ENCODE measurements at regions not wholly inside any gene's neighbourhood (a gene's known extent, or its start where the extent isn't known, plus 50 kb on each side); places are given as distances from the start of the nearest gene placed in this dataset.

- no peak overlapping the region for H3K4me3 Mint-ChIP-seq
- H3K9me3 Mint-ChIP-seq: no peaks in the 10 kb centered on the region
- ATAC-seq: no peak
- no peak for DNase-seq (ENCODE audit: low spot score)
- no peaks in the 10 kb centered on the region for H3K36me3 Mint-ChIP-seq
- H3K27me3 Mint-ChIP-seq: peaks cover 2 to 17% of the 10 kb centered on the region in 2 donors
- H3K27ac Mint-ChIP-seq: no peak overlapping the region
- H3K4me1 Mint-ChIP-seq (ENCODE audit: low read depth in 2 of 2): no peaks in the 10 kb centered on the region
These were observed 235.6 kb upstream of the CHD6 start for GRCh38 chr20:41853806-41854205.

DNA sequence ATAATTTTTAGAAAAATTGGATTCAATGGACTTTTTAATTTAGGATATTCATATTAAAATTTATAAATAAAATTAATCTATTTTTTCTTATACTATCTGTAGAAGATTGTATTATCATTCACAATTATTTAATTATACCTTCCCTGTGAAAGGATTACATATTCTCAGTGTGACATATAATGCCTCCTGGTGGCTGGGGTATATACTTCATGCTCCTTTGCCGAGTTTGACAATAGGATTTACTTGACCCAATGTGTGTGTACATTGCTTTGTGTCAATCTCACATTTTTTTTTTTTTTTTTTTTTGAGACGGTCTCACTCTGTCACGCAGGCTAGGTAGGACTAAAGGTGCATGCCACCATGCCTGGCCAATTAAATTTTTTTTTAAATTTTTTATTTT, 230.0 kb upstream of the CHD6 start:
- no peaks in the 10 kb centered on the region for H3K9me3 Mint-ChIP-seq
- DNase-seq (ENCODE audit: low spot score) (no peak), ATAC-seq (no peak)
- H3K36me3 Mint-ChIP-seq: no peaks in the 10 kb centered on the region
- peaks cover 2 to 14% of the 10 kb centered on the region in 2 donors for H3K27me3 Mint-ChIP-seq
- H3K4me3 Mint-ChIP-seq: no peak overlapping the region
- H3K27ac Mint-ChIP-seq: no peak overlapping the region
- H3K4me1 Mint-ChIP-seq (ENCODE audit: low read depth in 2 of 2): no peaks in the 10 kb centered on the region

GRCh38 chr20:41837669-41838224, 219.6 kb upstream of the CHD6 start:
- Mint-ChIP-seq H3K36me3 (no peaks in the 10 kb centered on the region), H3K4me1 (ENCODE audit: low read depth in 2 of 2) (no peaks in the 10 kb centered on the region), H3K4me3 (no peak overlapping the region), H3K9me3 (no peaks in the 10 kb centered on the region), H3K27me3 (peaks cover 2 to 9% of the 10 kb centered on the region in 2 donors), H3K27ac (no peak overlapping the region)
- DNase-seq (ENCODE audit: low spot score): no peak
- ATAC-seq: no peak

- no peaks in the 10 kb centered on the region for H3K36me3 Mint-ChIP-seq
These were observed 215.6 kb upstream of the CHD6 start for GRCh38 chr20:41833739-41834138.

DNA sequence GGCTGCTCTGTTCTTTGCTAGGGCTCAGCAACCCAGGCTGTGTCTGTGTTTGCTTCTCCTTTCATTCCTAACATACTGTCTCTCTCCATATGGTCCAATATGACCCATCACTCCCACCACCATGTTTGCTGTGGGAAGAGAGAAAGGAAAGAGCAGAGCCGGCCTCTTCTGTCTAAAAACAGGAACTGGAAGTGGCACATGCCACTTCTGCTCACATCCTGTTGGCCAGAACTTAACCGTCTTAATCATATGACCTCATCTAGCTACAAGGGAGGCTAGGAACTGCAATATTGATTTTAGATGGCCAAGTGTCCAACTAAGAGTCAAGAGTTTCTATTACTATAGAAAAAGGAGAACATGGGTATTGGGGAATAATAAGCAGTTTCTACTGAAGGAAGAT, 212.5 kb upstream of the CHD6 start:
- ATAC-seq (no peak), DNase-seq (ENCODE audit: low spot score) (no peak)
- H3K27ac Mint-ChIP-seq: no peak overlapping the region
- H3K36me3 Mint-ChIP-seq: no peaks in the 10 kb centered on the region
- H3K9me3 Mint-ChIP-seq: peaks cover 6% of the 10 kb centered on the region
- H3K27me3 Mint-ChIP-seq: peaks cover 7 to 20% of the 10 kb centered on the region in 2 donors
- no peak overlapping the region for H3K4me3 Mint-ChIP-seq
- no peaks in the 10 kb centered on the region for H3K4me1 Mint-ChIP-seq (ENCODE audit: low read depth in 2 of 2)

More at GRCh38 chr20:41833739-41834138, 215.6 kb upstream of the CHD6 start:
- DNase-seq (ENCODE audit: low spot score) (no peak), ATAC-seq (no peak)
- no peaks in the 10 kb centered on the region for H3K4me1 Mint-ChIP-seq (ENCODE audit: low read depth in 2 of 2)
- H3K9me3 Mint-ChIP-seq: peaks cover 6% of the 10 kb centered on the region
- H3K4me3 Mint-ChIP-seq: no peak overlapping the region
- peaks cover 0 to 7% of the 10 kb centered on the region in 2 donors for H3K27me3 Mint-ChIP-seq
- H3K27ac Mint-ChIP-seq: no peak overlapping the region

DNA sequence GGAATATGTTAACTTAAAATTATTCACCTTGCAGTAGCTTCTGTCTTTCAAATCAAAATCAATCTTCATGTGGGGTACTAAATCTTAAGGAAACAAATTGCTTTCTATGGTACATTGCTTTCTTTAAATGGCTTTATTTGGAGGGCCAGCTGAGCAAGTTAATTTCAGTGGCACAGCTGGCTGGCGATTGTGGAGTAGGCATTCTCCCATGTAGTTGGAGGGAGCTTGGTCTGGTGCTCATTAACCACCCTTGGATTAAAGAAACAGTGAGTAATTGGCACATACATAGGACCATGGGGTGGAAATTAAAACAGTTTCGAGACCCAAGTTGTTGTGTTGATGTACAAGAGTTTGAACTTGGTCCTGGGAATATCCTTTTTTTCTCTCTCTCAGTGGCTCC, 201.3 kb upstream of the CHD6 start:
- ATAC-seq: no peak
- no peak for DNase-seq (ENCODE audit: low spot score)
- H3K36me3 Mint-ChIP-seq: no peaks in the 10 kb centered on the region
- H3K27me3 Mint-ChIP-seq: peaks cover 3 to 6% of the 10 kb centered on the region in 2 donors
- H3K27ac Mint-ChIP-seq: no peak overlapping the region
- no peaks in the 10 kb centered on the region for H3K4me1 Mint-ChIP-seq (ENCODE audit: low read depth in 2 of 2)
- H3K4me3 Mint-ChIP-seq: no peak overlapping the region
- no peaks in the 10 kb centered on the region for H3K9me3 Mint-ChIP-seq

GRCh38 chr20:41818991-41819390, 200.8 kb upstream of the CHD6 start:
- no peaks in the 10 kb centered on the region for H3K9me3 Mint-ChIP-seq
- no peaks in the 10 kb centered on the region for H3K4me1 Mint-ChIP-seq (ENCODE audit: low read depth in 2 of 2)
- DNase-seq (ENCODE audit: low spot score) (no peak), ATAC-seq (peak; percentile 6 to 15)
- H3K27ac Mint-ChIP-seq: no peak overlapping the region
- H3K4me3 Mint-ChIP-seq: no peak overlapping the region
- H3K27me3 Mint-ChIP-seq: peaks cover 2 to 6% of the 10 kb centered on the region in 2 donors
- no peaks in the 10 kb centered on the region for H3K36me3 Mint-ChIP-seq

DNA sequence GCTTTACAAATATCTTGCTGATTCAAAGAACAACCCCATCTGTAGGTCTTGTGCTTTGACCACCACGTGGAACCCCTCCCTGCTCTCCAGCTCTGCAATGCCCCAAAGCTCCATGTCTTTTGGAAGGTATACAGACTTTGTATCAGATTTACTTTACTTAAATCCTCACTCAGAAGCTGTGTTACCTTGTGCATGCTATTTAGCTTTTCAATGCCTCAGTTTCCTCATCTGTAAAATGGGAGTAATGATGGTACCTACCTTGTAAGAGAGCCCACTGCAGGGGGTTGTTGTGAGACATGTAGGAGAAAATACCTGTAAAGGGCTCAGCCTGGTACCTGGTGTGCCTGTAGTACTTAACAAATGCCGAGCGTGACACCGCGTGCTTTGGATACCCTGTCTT, 200.2 kb upstream of the CHD6 start:
- peaks cover under 1 to 6% of the 10 kb centered on the region in 2 donors for H3K27me3 Mint-ChIP-seq
- no peaks in the 10 kb centered on the region for H3K36me3 Mint-ChIP-seq
- no peak for ATAC-seq
- no peak overlapping the region for H3K4me3 Mint-ChIP-seq
- H3K4me1 Mint-ChIP-seq (ENCODE audit: low read depth in 2 of 2): no peaks in the 10 kb centered on the region
- H3K9me3 Mint-ChIP-seq: no peaks in the 10 kb centered on the region
- H3K27ac Mint-ChIP-seq: no peak overlapping the region
- no peak for DNase-seq (ENCODE audit: low spot score)

GRCh38 chr20:41811456-41811855, 193.3 kb upstream of the CHD6 start:
- ATAC-seq: no peak
- DNase-seq (ENCODE audit: low spot score): no peak
- Mint-ChIP-seq H3K27me3 (no peaks in the 10 kb centered on the region), H3K27ac (no peak overlapping the region), H3K9me3 (peaks cover 4% of the 10 kb centered on the region), H3K4me1 (ENCODE audit: low read depth in 2 of 2) (no peaks in the 10 kb centered on the region), H3K36me3 (no peaks in the 10 kb centered on the region), H3K4me3 (no peak overlapping the region)

- H3K27ac Mint-ChIP-seq: no peak overlapping the region
- no peak overlapping the region for H3K4me3 Mint-ChIP-seq
- no peaks in the 10 kb centered on the region for H3K9me3 Mint-ChIP-seq
- no peaks in the 10 kb centered on the region for H3K4me1 Mint-ChIP-seq (ENCODE audit: low read depth in 2 of 2)
- no peak for DNase-seq (ENCODE audit: low spot score)
- ATAC-seq: no peak
- H3K36me3 Mint-ChIP-seq: no peaks in the 10 kb centered on the region
- H3K27me3 Mint-ChIP-seq: peaks cover 0 to 5% of the 10 kb centered on the region in 2 donors
These were observed 181.9 kb upstream of the CHD6 start for GRCh38 chr20:41800040-41800439.

DNA sequence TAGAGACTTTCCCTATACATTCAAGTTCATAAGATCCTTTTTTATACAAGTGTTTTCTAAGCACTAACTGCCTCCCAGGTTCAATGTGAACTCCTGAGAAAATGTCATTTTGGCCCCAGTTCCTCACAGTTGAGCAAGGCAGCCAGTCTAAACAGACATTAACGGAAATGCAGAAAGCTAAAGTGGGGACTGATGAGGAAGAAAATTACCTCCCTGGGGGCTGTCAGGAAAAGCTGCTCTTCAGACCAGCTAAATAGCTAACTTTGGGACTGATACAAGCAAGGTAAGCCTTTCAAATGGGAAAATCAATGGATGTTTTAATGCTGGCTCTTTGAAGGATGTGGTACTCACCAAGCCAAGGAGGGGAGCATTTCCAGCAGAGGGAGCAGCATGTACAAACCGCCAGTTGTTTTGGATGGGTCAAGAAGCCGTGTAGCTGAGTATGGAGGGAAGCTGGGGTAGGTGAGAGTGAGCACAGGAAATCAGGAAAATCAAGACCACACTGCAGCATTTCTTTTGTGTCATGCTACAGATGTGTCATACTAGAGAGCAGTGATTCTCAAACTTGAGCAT, 180.8 kb upstream of the CHD6 start:
- Mint-ChIP-seq H3K27ac (no peak overlapping the region), H3K27me3 (peaks cover 0 to 7% of the 10 kb centered on the region in 2 donors), H3K4me1 (ENCODE audit: low read depth in 2 of 2) (no peaks in the 10 kb centered on the region), H3K9me3 (no peaks in the 10 kb centered on the region), H3K36me3 (no peaks in the 10 kb centered on the region), H3K4me3 (no peak overlapping the region)
- ATAC-seq (no peak), DNase-seq (ENCODE audit: low spot score) (no peak)

GRCh38 chr20:41786158-41786557, 168.0 kb upstream of the CHD6 start:
- Mint-ChIP-seq H3K36me3 (peaks cover 4% of the 10 kb centered on the region), H3K9me3 (no peaks in the 10 kb centered on the region), H3K4me3 (no peak overlapping the region), H3K4me1 (ENCODE audit: low read depth in 2 of 2) (no peaks in the 10 kb centered on the region), H3K27ac (no peak overlapping the region), H3K27me3 (peaks cover 3 to 15% of the 10 kb centered on the region in 2 donors)
- DNase-seq (ENCODE audit: low spot score) (no peak), ATAC-seq (no peak)

GRCh38 chr20:41784209-41784958, 166.2 kb upstream of the CHD6 start:
- Mint-ChIP-seq H3K36me3 (peaks cover 4% of the 10 kb centered on the region), H3K27ac (no peak overlapping the region), H3K27me3 (peaks cover 3 to 15% of the 10 kb centered on the region in 2 donors), H3K4me1 (ENCODE audit: low read depth in 2 of 2) (no peaks in the 10 kb centered on the region), H3K4me3 (no peak overlapping the region), H3K9me3 (no peaks in the 10 kb centered on the region)
- no peak for ATAC-seq
- no peak for DNase-seq (ENCODE audit: low spot score)

DNA sequence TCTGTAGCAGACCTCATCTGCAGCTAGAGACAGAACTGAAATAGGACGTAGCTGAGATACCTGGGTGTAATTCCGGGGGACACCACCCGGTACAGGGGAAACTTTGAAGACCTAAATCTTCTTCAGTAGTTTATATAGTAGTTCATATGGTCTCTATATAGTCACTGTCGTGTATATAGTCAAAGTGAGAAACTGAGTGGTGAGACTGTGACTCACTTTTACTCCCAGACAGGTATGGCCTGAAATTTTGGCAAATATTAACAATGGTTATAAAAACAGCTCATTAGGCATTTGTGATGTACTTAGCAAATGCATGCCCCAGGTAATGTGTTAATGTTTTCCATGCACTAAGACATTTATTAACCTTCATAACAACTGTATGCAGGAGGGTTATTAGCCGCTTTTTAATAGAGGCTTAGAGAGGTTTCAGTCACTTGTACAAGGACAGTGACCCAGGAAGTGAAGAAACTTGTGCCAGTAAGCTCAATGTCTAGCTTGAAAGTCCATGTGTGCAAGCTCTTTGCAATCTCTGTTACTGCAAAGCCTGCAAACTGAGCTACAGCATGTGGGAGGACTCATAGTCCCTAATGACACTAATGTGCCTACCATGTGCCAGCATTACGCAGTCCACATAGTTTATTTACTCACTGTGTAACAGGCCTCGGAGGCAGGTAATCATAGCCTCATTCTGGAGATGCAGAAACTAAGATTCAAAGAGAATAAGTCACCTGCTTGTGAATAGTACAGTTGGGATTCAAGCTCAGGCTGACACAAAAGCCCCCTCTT, 165.4 kb upstream of the CHD6 start:
- H3K4me1 Mint-ChIP-seq (ENCODE audit: low read depth in 2 of 2): no peaks in the 10 kb centered on the region
- no peak overlapping the region for H3K27ac Mint-ChIP-seq
- H3K4me3 Mint-ChIP-seq: no peak overlapping the region
- ATAC-seq (no peak), DNase-seq (ENCODE audit: low spot score) (no peak)
- H3K9me3 Mint-ChIP-seq: no peaks in the 10 kb centered on the region
- H3K36me3 Mint-ChIP-seq: peaks cover 4% of the 10 kb centered on the region
- peaks cover 6 to 21% of the 10 kb centered on the region in 2 donors for H3K27me3 Mint-ChIP-seq
